ENCODE measurements at regions not wholly inside any gene's neighbourhood (a gene's known extent, or its start where the extent isn't known, plus 50 kb on each side); places are given as distances from the start of the nearest gene placed in this dataset.

- intact Hi-C loops (cut with DNase I, micrococcal nuclease) = no loop called here
- H3K9me3 Mint-ChIP-seq = no peaks in the 10 kb centered on the region
- ChIA-PET POLR2A (no interaction called here), CTCF (no interaction called here)
- no peaks in the 10 kb centered on the region for H3K27me3 ChIP-seq (ENCODE audit: control insufficient read depth in 1 of 2, insufficient read depth in 2 of 2, low read length in 2 of 2)
- DNase-seq (no peak), ATAC-seq (ENCODE audit: poor library complexity) (no peak)
- H3K4me1 ChIP-seq (ENCODE audit: insufficient read depth, low read length) = no peaks in the 10 kb centered on the region
- no peaks in the 10 kb centered on the region for H3K4me1 Mint-ChIP-seq (ENCODE audit: low read depth)
- H3K4me3 Mint-ChIP-seq = no peak overlapping the region
- no peaks in the 10 kb centered on the region for H3K9me3 ChIP-seq (ENCODE audit: control insufficient read depth in 1 of 2, insufficient read depth in 1 of 2, low read length in 2 of 2)
- no peak overlapping the region for H3K27ac Mint-ChIP-seq
- no peak overlapping the region for H3K4me3 ChIP-seq (ENCODE audit: low read length)
- H3K27ac ChIP-seq (ENCODE audit: low read depth in 1 of 2, low read length in 2 of 2) = no peak overlapping the region
- TF ChIP-seq CTCF (IDR thresholded peaks at IDR 0.05) = no peak
- no peaks in the 10 kb centered on the region for H3K36me3 Mint-ChIP-seq (ENCODE audit: low read depth)
- H3K27me3 Mint-ChIP-seq = peaks cover 10% of the 10 kb centered on the region
- H3K36me3 ChIP-seq (ENCODE audit: insufficient read depth, low read length) = no peaks in the 10 kb centered on the region
Measured at GRCh38 chr16:52781005-52781630, 234.2 kb upstream of the TOX3 start.

DNA sequence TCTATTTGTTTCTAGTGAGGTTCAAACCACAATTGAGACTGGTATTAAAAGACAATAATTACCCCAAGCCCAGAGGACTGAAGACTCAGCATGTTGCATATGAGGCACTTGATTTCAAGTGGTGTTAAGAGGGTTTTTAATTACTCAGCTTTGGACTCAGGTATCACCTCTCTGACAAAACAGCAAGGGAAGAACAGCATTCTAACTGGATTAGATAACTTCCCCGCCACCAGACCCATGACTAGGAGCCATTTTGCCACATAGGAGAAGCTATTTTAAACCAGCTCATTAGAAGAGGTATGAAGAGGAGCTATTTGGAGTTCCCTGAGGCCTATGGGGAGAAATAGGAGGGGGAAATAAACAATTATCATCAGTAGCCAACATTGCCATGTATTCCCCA, 226.1 kb upstream of the TOX3 start:
- no peak overlapping the region for H3K4me3 ChIP-seq (ENCODE audit: low read length)
- intact Hi-C loops (cut with DNase I, micrococcal nuclease) = no loop called here
- Mint-ChIP-seq H3K27me3 (no peaks in the 10 kb centered on the region), H3K9me3 (no peaks in the 10 kb centered on the region), H3K27ac (no peak overlapping the region), H3K36me3 (ENCODE audit: low read depth) (no peaks in the 10 kb centered on the region), H3K4me1 (ENCODE audit: low read depth) (no peaks in the 10 kb centered on the region), H3K4me3 (no peak overlapping the region)
- no peak for ATAC-seq (ENCODE audit: poor library complexity)
- no peak for TF ChIP-seq CTCF (IDR thresholded peaks at IDR 0.05)
- no peaks in the 10 kb centered on the region for H3K27me3 ChIP-seq (ENCODE audit: control insufficient read depth in 1 of 2, insufficient read depth in 2 of 2, low read length in 2 of 2)
- ChIA-PET POLR2A (no interaction called here), CTCF (interaction anchor here (0.6 kb wide), 1 partner anchor 1177 kb away, joined by 3 read pairs; no protein-coding TSS in a partner anchor)
- DNase-seq = no peak
- no peaks in the 10 kb centered on the region for H3K36me3 ChIP-seq (ENCODE audit: insufficient read depth, low read length)
- H3K9me3 ChIP-seq (ENCODE audit: control insufficient read depth in 1 of 2, insufficient read depth in 1 of 2, low read length in 2 of 2) = no peaks in the 10 kb centered on the region
- no peaks in the 10 kb centered on the region for H3K4me1 ChIP-seq (ENCODE audit: insufficient read depth, low read length)
- H3K27ac ChIP-seq (ENCODE audit: low read depth in 1 of 2, low read length in 2 of 2) = no peak overlapping the region

GRCh38 chr16:52770828-52771227, 223.9 kb upstream of the TOX3 start:
- Mint-ChIP-seq H3K36me3 (ENCODE audit: low read depth) (no peaks in the 10 kb centered on the region), H3K27me3 (no peaks in the 10 kb centered on the region), H3K9me3 (no peaks in the 10 kb centered on the region), H3K27ac (no peak overlapping the region), H3K4me3 (no peak overlapping the region), H3K4me1 (ENCODE audit: low read depth) (no peaks in the 10 kb centered on the region)
- ATAC-seq (ENCODE audit: poor library complexity) (no peak), DNase-seq (no peak)
- Histone ChIP-seq H3K9me3 (ENCODE audit: control insufficient read depth in 1 of 2, insufficient read depth in 1 of 2, low read length in 2 of 2) (no peaks in the 10 kb centered on the region), H3K4me3 (ENCODE audit: low read length) (no peak overlapping the region), H3K36me3 (ENCODE audit: insufficient read depth, low read length) (no peaks in the 10 kb centered on the region), H3K27ac (ENCODE audit: low read depth in 1 of 2, low read length in 2 of 2) (no peak overlapping the region), H3K27me3 (ENCODE audit: control insufficient read depth in 1 of 2, insufficient read depth in 2 of 2, low read length in 2 of 2) (no peaks in the 10 kb centered on the region), H3K4me1 (ENCODE audit: insufficient read depth, low read length) (no peaks in the 10 kb centered on the region)
- intact Hi-C loops (cut with DNase I, micrococcal nuclease) = no loop called here
- no peak for TF ChIP-seq CTCF (IDR thresholded peaks at IDR 0.05)
- CTCF ChIA-PET = no interaction called here
- POLR2A ChIA-PET = no interaction called here

Data from CD4-positive, alpha-beta T cell (primary cell).